Pons (tissue), 1 donor: ENCODE measurements at regions not wholly inside any gene's neighbourhood (a gene's known extent, or its start where the extent isn't known, plus 50 kb on each side); places are given as distances from the start of the nearest gene placed in this dataset.

ENCODE experiments used
- DNase-seq: peaks from one replicate; pipeline ENCODE4 v3.0.0-alpha.2; 2016; ENCODE audit warnings: low spot score

GRCh38 chr11:82373781-82374542 lies 359.7 kb downstream of the FAM181B start:
- no peak for DNase-seq

GRCh38 chr11:82365351-82365750 lies 368.3 kb downstream of the FAM181B start:
- no peak for DNase-seq

GRCh38 chr11:82356316-82356715 lies 377.3 kb downstream of the FAM181B start:
- DNase-seq: no peak

GRCh38 chr11:82355313-82355823 lies 378.3 kb downstream of the FAM181B start:
- DNase-seq: no peak

- no peak for DNase-seq
Measured at GRCh38 chr11:82326853-82327252, 406.8 kb downstream of the FAM181B start.

GRCh38 chr11:82321206-82321605 lies 412.5 kb downstream of the FAM181B start:
- DNase-seq: no peak

- peak; percentile 17 for DNase-seq
Measured at GRCh38 chr11:82315093-82315492, 418.6 kb downstream of the FAM181B start.

GRCh38 chr11:82308979-82309378 lies 424.7 kb downstream of the FAM181B start:
- DNase-seq: no peak

GRCh38 chr11:82305123-82305522 lies 428.5 kb downstream of the FAM181B start:
- DNase-seq: peak; percentile 5

- no peak for DNase-seq
Measured at GRCh38 chr11:82303671-82304070, 430.0 kb downstream of the FAM181B start.

- no peak for DNase-seq
Measured at GRCh38 chr11:82288471-82288870, 445.2 kb downstream of the FAM181B start.

GRCh38 chr11:82270870-82271269 lies 462.8 kb downstream of the FAM181B start:
- DNase-seq: no peak

- no peak for DNase-seq
Measured at GRCh38 chr11:82268627-82269026, 465.0 kb downstream of the FAM181B start.

- no peak for DNase-seq
Measured at GRCh38 chr11:82267186-82267585, 466.5 kb downstream of the FAM181B start.

- DNase-seq: peak; percentile 20
Measured at GRCh38 chr11:82261367-82261766, 472.3 kb downstream of the FAM181B start.

- DNase-seq: no peak
Measured at GRCh38 chr11:82250047-82250446, 483.6 kb downstream of the FAM181B start.

GRCh38 chr11:82246926-82247325 lies 486.7 kb downstream of the FAM181B start:
- no peak for DNase-seq

GRCh38 chr11:82239498-82239897 lies 494.2 kb downstream of the FAM181B start:
- DNase-seq: no peak

GRCh38 chr11:82234256-82234655 lies 499.4 kb downstream of the FAM181B start:
- no peak for DNase-seq

GRCh38 chr11:82233201-82233600 lies 500.5 kb downstream of the FAM181B start:
- no peak for DNase-seq

- DNase-seq: peak; percentile 52
Measured at GRCh38 chr11:82229341-82229740, 504.3 kb downstream of the FAM181B start.

GRCh38 chr11:82225930-82226329 lies 507.7 kb downstream of the FAM181B start:
- no peak for DNase-seq

- DNase-seq: no peak
Measured at GRCh38 chr11:82225502-82225901, 508.2 kb downstream of the FAM181B start.
